Activated CD8-positive, alpha-beta memory T cell treated with anti-CD3 and anti-CD28 coated beads, Interleukin-2, amount 50 U/mL, for 1 hour (primary cell): ENCODE measurements at regions not wholly inside any gene's neighbourhood (a gene's known extent, or its start where the extent isn't known, plus 50 kb on each side); places are given as distances from the start of the nearest gene placed in this dataset.
"Not testable (repeated sequence)": the region's sequence is repeated elsewhere in the genome, so short reads cannot be mapped to it uniquely, and the experiment has no call there.

Experiments
- DNase-seq: peaks from one replicate; pipeline ENCODE4 v3.0.0-alpha.2; 2020; ENCODE audit errors: extremely low read depth

GRCh38 chr1:143905214-143906179, 66.3 kb downstream of the FAM72C start:
- DNase-seq = not testable (repeated sequence)

DNA sequence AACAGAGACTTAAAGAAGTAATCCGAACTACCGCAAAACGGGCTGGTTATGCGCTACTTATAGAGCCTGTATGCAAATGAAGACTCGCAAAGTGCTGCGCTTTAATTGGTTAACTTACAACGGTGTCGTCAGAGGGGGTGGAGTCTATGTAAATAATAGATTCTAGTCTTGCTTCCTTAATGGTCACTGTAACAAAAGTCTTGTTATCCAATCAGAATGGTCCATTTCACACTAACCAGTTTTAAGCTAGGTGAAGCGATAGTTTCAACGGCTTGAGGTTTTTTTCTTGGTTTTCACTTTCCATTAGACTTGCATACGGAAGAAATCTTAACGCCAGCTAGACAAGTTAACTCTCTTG, 67.2 kb downstream of the FAM72C start:
- not testable (repeated sequence) for DNase-seq

DNA sequence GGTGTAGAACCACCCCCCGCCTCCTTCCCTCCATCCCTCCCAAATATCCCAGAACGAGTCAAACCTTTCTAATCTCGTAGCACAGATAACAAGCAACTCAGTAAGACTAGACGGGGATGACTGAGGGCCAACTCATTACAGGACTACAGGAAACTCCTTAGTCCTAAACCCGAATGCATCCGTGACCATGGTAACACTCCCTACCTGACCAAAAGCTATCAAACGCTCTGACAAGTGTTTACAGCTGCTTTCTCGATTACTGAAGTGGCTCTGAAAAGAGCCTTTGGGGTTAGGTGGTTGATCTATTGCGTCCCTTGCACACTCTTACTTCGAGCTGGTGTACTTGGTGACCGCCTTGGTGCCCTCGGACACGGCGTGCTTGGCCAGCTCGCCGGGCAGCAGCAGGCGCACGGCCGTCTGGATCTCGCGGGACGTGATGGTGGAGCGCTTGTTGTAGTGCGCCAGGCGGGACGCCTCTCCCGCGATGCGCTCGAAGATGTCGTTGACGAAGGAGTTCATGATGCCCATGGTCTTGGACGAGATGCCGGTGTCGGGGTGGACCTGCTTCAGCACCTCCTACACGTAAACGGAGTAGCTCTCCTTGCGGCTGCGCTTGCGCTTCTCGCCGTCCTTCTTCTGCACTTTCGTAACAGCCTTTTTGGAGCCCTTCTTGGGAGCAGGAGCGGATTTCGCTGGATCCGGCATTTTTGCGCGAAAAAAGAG, 67.7 kb downstream of the FAM72C start:
- not testable (repeated sequence) for DNase-seq

- DNase-seq = not testable (repeated sequence)
These were observed 75.4 kb downstream of the FAM72C start for GRCh38 chr1:143896377-143896776.

DNA sequence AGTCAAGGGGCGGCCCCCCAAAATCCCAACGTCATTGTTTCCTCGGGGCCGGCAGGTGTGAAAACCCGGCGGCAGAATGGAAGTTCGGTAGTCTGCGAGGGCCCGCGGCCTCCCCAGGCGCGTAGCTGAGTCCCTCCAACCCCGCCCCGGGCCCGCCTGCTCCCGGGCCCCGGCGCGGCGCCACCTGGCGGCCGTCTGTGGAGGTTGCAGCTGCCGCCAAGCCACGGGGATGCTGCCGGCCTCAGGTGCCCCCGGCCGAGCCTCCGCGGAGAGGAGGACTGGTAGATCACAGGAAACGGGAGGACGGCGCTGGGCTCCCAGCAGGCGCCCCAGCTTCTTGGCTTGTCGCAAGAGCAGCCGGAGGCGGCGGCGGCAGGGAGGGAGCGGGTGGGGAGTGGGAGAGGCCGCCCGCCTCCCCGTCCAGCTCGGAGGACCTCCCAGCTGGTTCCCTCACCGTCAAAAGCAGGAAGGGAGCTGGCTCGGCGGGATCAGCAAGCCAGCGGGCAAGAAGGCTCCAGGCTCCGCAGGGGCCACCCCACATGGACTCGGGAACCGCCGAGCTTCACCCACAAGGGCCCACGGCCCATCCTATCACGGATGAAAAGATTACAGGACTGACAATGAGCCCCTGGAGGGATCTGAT, 86.7 kb downstream of the FAM72C start:
- peak; percentile 12 for DNase-seq

GRCh38 chr1:143884532-143884931, 87.3 kb downstream of the FAM72C start:
- not testable (repeated sequence) for DNase-seq

DNA sequence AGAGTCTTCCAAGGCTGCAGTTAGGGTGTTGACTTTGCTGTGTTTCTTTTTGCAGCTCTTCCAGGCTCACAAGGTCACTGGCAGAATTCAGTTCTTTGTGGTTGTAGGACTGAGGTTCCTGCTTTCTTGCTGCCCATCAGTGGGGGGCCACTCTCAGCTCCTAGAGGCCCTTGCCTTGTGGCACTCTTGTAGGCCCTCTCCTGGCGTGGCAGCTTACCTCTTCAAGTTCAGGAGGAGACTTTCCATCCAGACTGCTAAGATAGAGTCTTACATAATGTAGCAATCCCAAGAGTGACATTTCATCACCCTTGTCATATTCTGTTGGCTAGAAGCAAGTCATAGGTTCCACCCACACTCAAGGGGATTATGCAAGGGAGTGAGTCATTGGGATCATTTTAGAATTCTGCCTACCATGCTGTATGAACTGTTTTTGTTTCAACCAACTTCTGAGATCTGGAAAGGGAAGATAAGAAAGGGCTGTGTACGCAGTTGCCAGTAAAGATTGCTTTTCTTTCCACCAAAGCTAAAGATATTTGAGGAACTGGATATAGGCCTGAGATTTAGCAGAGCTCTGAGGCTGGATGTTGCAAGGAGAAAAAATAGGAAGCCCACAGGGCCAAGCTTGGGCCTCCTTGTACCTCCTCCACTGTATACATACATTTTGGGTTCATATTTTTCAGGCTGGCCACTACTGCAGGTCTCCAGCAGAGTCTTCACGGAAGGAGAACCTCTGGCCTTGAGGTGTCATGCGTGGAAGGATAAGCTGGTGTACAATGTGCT, 91.8 kb downstream of the FAM72C start:
- not testable (repeated sequence) for DNase-seq

- DNase-seq = not testable (repeated sequence)
These were observed 95.8 kb downstream of the FAM72C start for GRCh38 chr1:143875947-143876346.

DNA sequence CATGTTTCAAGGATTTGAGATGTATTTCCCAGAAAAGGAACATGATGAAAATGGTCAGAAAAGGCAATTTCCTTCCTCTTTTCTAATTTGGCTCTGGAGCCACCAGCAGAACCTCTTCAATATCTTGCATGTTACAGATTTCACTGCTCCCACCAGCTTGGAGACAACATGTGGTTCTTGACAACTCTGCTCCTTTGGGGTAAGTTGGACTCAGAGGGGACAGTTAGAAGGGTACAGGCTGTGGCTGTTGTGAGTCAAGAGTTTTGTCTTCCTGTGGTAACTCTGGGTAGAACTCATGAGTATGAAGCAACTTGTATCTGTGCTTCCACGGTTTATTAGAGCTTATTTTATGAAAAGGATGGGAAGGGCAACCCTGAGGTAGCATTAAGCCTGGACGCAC, 97.2 kb downstream of the FAM72C start:
- not testable (repeated sequence) for DNase-seq

GRCh38 chr1:143873650-143874049, 98.1 kb downstream of the FAM72C start:
- not testable (repeated sequence) for DNase-seq

GRCh38 chr1:143870388-143870787, 101.4 kb downstream of the FAM72C start:
- not testable (repeated sequence) for DNase-seq

- DNase-seq = not testable (repeated sequence)
These were observed 104.1 kb downstream of the FAM72C start for GRCh38 chr1:143867590-143868220.

DNA sequence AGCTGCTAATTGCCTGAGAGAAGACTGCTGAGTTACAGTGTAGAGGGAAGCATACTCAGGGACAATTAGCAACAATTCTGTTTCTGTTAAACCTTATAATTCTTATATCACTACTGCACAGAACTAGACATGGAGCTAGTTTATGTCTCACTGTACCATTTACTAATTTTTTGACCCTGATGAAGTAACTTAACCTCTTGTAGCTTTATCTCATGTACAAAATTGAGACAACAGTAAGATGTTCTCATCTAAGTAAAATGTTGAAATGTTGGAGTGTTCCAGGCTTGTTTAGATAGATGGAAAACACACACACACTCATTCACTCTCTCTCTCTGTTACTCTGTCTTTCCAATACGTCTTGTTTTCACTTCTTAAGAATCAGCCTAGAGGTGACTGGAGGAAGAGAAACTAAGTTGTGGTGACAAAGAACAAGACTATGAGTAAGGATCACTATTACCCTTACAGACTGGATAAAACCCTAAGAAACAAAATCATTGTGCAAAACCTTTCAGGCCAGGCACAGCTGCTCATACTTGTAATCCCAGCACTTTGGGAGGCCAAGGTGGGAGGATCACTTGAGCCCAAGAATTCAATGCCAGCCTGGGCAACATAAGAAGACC, 107.8 kb downstream of the FAM72C start:
- not testable (repeated sequence) for DNase-seq

- DNase-seq = not testable (repeated sequence)
These were observed 109.1 kb downstream of the FAM72C start for GRCh38 chr1:143862722-143863121.

- not testable (repeated sequence) for DNase-seq
These were observed 110.5 kb downstream of the FAM72C start for GRCh38 chr1:143861306-143861705.

DNA sequence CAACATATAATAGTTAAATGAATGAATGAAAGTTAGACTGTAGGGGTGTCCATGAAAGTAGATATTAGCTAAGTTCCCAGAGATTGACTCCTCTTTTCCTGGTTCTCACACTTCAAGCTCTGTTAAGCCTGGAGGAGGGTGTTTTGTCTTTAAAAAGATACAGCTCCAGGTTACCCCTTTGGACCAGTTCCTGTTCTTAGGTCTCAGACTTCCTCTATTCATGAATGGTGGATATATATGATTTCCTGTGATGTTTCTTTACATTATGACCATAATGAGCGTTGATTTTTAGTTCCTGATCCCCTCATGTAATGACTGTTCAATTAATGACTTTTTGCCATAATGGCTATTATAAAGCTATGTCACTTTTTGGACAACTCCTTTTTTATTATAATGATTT, 115.9 kb downstream of the FAM72C start:
- DNase-seq = not testable (repeated sequence)

GRCh38 chr1:143854069-143854468, 117.7 kb downstream of the FAM72C start:
- DNase-seq = not testable (repeated sequence)

DNA sequence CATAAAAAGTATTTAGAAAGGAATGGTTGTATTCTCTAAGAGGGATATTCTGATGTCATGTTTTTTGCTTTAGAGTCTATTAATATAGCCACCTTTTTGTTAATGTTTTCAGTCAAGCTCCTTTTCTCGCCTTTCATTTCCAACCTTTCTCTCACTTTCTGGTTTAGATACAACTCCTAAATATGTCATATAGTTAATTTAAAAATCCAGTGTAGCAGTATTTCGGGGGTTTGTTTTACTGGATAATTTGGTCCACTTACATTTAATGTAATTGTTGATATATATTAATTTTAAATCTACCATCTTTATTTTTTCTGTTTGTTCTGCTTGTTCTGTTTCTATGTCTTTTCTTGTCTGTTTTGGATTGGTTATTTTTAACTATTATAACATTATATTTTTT, 121.1 kb downstream of the FAM72C start:
- not testable (repeated sequence) for DNase-seq

- not testable (repeated sequence) for DNase-seq
These were observed 122.9 kb downstream of the FAM72C start for GRCh38 chr1:143848859-143849258.

GRCh38 chr1:143845193-143845592, 126.6 kb downstream of the FAM72C start:
- DNase-seq = not testable (repeated sequence)
